ENCODE measurements at regions not wholly inside any gene's neighbourhood (a gene's known extent, or its start where the extent isn't known, plus 50 kb on each side); places are given as distances from the start of the nearest gene placed in this dataset. TPM values are rescaled to one million over a fixed set of nuclear protein-coding genes. Genes with fewer than 3 reads are reported as not detected.

DNA sequence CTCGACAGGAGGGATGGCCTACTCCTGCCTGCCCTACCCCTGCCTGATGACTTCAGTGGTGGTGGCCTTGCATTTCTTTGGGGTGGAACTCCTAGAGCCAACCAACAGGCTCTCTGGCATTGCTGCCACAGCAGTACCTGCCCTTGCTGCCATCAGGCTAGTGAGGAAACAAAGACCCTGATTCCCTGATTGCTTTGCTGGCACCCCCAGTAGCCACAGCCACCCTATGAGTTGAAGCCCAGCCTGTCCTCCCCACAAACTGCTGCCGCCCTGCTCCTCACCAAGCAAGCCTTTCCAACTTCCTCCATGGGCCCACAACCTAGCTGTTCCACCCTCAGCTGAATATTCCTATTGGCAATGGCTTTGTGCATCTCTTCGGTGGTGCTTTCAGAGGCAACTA lies 52.5 kb upstream of the KHDRBS2 start:
- H3K4me3 ChIP-seq (ENCODE audit: low read depth, low read length): no peak overlapping the region
- DNase-seq (ENCODE audit: low read depth): no peak
- TF ChIP-seq, protein P1, sequence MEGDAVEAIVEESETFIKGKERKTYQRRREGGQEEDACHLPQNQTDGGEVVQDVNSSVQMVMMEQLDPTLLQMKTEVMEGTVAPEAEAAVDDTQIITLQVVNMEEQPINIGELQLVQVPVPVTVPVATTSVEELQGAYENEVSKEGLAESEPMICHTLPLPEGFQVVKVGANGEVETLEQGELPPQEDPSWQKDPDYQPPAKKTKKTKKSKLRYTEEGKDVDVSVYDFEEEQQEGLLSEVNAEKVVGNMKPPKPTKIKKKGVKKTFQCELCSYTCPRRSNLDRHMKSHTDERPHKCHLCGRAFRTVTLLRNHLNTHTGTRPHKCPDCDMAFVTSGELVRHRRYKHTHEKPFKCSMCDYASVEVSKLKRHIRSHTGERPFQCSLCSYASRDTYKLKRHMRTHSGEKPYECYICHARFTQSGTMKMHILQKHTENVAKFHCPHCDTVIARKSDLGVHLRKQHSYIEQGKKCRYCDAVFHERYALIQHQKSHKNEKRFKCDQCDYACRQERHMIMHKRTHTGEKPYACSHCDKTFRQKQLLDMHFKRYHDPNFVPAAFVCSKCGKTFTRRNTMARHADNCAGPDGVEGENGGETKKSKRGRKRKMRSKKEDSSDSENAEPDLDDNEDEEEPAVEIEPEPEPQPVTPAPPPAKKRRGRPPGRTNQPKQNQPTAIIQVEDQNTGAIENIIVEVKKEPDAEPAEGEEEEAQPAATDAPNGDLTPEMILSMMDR (IDR thresholded peaks at IDR 0.05; ENCODE audit: insufficient read depth, low read length): no peak

Small RNAs in the stretch of these regions (small RNA-seq; reads per million reads assigned to genes)
- gene AL355375.2: not detected

All from fibroblast of the aortic adventitia (primary cell).